DMS79 treated with DMSO at 0.1 percent for 48 hours (cell line): ENCODE measurements at regions not wholly inside any gene's neighbourhood (a gene's known extent, or its start where the extent isn't known, plus 50 kb on each side); places are given as distances from the start of the nearest gene placed in this dataset.

Experiments used
- DNase-seq: peaks from one replicate; lab custom pipeline; 2025; lab: John Stamatoyannopoulos, UW

DNA sequence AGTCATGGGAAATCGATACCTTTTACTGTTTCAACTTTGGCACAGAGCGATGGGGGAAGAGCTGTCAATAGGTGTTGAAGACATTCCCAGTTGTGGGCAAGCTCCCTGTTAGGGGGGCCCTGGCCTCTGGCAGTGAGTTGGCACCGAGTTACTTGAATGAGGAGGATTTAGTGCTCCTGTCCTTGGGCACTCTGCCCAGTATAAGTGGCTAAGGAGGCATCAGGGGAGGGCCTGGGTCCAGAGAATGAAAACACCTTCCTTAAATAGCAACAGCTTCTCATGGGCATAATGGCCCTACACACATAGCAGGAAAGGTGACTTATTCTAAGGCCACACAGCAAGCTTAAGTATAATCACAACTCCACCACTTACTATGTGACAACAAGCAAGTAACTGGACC is 664.4 kb downstream of the PTPRU start:
- peak; percentile 87 for DNase-seq

DNA sequence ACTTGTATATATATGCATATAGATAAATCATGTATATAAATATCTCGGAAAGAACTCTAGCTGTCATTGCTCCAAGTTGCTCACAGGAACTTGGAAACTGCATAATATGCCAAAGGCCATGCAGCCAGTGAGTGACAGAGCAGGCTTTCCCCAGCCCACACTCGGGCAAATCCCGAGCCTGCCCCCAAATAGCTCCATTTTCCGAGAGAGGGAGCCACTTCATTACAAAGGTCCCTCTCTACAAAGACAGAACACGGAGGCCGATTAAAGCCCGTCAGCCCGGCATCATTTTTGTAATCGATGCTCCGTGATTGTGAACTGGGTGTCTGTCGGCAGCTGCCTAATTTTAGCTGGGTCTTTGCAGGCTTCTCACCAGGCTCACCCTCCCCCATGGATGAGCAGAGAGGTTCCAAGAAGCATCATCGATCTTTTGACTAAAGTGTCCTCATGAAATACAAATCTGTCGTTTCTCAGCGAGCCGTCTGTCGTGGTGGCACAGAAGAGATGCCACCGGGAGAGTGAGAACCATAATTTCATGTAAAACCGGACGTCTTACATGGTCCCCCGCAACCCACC is 663.9 kb downstream of the PTPRU start:
- no peak for DNase-seq

DNA sequence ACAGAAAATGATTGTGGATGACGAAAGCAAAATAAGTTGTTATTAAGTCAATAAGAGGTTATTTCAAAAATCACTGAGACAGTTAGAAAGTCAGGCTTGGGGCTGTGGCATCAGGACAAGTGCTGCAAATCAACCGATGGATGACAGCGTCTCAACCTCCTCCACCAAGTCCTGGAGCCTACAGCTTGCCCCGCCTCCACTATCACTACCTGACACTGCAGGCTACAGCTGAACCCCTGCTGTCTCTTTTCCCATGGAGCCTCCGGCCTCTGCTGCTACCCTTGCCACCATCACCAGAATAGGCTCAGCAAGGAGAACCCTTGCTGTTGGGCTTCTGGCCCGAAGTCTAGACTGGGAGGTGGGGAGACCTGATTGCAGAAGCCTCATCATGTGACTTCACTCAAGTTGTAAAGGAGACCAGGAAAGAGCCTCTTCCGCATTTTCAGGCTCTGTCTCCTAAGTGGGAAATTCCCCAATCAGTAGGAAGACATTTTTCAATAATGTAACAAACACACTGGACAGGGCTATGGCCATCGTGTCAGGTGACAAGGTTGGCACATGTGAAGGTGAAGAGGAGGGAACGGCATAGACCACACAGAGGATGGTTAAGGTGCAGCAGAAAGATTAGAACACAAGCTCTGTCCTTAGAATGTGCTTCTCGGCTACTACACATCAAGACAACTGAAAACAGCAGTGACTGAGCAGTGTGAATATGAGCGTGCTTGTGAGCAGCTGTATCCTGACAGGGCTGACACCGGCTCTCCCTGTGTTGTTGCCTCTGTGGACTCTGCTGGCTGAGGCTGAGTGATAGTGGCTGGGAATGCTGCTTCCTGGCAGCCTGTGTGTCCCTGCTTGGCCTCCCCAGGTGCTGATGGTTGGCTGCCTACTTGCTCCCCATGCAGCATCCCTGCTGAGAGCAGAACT is 660.7 kb downstream of the PTPRU start:
- DNase-seq = no peak

DNA sequence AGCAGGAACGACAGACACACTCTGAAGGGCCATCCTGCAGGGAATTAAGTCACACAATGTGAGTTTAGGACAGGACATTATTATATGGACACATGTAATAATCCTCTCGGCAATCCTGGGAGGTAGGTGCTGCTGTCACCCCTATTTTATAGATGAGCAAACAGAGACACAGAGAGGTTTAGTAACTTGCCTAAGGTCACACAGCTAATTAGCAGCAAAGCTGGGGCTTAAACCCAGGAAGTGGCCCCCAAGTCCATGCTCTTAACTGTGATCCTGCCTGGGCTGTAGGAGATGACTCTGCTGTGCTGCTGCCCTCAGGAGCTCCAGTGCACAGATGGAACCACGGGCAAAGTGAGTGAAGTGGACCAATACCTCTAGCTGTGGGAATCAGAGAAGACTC is 660.0 kb downstream of the PTPRU start:
- DNase-seq = no peak

DNA sequence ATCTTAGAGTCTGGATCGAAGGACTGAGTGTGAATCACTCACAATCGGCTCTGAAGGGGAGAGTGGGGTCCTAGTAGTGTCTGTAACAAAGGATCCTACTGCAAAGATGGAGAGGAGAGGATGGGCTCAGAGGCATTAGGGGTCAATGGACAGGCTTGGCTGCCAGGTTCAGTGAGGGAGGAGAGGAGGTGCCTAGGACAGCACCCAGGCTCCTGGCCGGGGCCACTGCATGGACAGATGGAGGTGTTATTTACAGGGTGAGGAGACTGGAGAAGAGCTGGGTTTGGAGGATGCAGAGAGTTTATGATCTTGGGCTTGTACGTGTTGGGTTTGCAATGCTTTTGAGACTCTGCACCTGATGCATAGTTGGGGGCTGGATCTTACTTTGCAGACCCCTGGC is 658.9 kb downstream of the PTPRU start:
- no peak for DNase-seq

DNA sequence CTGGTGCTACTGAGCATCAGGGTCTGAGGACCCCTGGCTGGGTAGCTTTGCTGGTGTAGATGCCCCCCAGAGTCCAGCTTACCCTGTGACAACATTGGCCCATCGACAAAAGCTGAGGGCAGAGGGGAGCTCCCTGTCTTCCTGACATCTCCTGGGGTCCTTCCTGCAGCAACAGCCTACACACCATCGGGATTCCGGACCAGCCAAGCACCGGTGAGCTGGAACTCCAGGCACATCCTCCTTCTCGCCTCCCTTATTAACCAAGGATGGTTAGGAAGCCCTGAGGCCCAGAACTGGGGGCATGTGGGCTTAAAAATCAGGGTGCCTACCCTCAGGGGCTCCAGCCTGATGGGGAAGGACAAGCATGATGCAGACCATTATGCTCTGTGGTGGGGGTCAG is 658.0 kb downstream of the PTPRU start:
- DNase-seq = no peak

DNA sequence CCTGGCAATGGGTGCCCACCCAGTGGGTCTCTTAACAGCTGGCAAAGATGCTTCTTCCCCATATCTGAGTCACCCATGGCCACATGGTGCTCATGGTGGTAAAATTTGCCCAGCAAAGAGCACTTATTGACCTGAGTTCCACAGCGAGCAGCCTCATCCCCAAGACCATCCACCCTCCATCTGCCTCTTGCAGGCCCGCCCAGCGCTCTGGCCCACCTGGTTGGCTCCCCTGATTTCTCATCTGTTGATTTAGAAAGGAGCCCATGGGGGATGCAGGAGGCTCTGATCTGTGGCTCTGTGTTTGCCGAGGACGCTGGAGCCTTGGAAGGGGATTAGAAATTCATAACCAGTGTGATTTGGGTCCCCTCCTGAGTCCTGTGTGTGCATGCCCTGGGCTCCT is 657.5 kb downstream of the PTPRU start:
- DNase-seq = no peak

DNA sequence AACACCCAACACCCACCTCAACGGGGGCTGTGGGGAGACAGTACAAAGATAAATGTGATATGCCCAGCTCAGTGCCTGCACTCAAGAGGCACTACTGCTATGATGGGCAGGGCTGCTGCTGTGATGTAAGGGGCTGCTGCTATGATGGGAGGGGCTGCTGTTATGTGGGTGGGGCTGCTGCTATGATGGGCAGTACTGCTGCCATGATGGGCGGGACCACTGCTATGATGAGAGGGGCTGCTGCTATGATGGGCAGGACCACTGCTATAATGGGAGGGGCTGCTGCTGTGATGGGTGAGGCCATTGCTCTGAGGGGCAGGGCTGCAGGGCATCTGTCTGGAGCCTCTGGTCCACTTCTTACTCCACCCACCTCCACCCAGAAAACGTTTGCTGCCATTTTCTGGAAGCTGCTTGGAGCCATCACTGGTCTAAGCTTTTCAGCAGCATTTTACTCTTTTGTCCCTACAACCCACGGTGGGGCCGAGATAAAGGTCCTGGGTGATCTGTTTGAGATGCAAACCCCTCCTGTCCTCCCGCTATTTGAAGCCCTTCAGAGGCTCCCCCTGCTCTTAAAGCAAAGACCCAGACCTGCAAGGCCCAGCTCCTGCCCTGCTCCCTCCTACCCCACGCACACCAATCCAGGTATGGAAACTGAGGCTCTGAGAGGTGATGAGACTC is 656.9 kb downstream of the PTPRU start:
- DNase-seq = no peak

DNA sequence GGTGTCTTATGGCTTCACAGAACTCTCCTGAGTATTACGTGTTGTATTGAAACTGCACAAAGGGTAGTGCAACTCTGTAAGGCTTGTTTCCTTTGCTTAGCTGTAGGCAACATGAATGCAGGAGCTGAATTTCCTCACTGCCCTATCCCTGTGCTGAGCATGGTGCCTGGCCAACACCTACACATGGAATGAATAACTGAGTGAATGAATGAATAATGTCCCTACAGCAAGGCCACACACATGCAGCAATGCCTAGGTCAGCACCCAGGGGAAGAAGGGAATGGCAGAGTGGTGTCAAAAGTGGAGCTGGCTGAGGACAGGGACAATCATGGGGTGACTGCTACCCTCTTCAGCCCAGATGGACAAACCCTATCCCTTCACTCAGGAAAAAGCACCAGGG is 655.9 kb downstream of the PTPRU start:
- no peak for DNase-seq

DNA sequence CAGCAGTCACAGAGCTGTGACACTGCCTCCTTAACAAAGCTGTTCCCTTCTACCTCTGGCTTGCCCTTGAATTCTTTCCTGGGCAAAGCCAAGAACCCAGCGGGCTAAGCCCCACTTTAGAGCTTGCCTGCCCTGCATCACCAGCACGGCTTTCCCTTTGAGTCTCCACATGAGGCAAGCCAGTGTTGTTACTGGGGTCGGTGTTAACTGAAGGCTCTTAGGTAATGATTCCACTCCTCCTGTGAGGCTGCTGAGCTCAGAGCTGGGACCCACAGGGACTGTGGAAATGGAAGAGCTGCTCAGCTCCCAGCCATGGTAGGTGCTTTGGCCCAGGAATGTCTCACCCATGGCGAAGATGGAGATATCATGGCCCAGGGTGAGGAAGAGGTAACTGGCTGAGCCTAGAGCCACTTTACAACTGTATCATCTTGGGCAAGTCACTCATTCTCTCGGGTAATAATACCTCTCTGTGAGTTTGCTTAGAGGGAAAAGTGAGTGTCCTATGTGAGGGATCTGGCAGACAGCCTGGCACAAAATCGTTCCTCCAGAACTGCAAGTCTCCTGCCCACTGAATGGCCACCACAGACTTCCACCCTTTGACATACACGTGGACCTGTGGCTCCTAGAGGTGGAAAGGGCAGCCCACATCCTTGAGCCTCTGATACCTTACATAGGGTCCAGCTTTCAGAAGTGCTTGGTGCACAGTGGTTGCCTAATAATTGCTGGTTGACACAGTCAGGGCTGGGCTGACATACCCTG is 654.1 kb downstream of the PTPRU start:
- no peak for DNase-seq

DNA sequence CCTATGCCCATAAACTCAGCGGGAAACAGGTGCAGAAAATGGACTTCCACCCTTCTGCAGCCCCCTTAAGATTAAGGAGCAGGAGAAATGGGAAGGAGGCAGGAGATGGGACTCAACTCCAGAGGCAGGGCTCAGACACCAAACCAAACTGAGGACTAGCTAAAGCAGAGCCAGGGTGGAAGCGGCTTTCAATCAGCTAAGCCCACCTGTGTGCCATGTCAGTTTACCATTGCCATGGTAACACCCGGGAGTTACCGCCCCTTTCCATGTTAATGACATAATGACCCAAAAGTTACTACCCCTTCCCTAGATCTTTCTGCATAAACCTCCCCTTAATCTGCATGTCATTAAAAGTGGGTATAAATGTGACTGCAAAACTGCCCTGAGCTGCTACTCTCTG is 653.5 kb downstream of the PTPRU start:
- DNase-seq = no peak

DNA sequence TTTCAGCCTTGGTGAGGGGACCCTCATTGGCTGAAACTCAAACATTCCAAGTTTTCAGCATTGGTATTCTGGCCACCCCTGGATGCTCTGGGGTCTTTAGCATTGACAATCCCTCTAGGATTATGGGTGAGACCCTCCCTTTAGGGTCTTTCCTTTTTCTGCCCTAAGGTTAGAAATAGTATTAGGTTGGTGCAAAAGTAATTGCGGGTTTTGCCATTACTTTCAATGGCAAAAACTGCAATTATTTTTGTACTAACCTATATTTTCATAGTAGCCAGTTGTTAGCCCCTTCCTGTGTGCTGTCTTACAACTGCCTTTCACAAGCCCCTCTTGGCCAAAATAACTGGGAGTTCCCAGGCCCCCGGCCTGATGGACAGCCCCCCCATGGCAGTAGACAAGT is 648.4 kb downstream of the PTPRU start:
- DNase-seq = no peak

DNA sequence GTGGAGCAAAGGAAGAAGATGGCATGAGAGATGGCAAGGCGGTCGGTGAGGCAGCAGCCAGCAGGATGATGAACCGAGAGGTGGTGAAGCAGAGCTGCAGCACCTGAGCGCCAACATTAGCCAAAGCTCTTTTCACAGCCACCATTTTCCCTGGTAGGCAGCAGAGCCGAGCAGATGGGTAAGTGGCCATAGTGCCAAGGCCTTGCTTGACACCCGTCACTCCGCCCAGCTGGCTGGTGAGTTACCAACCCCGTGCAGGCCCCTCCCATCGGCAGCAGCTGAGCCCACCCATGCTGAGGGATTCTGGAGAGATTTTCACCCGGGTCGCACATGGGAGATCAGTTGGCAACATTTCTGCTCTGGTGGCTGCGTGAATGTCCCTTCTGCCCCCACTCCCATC is 647.7 kb downstream of the PTPRU start:
- DNase-seq = no peak

DNA sequence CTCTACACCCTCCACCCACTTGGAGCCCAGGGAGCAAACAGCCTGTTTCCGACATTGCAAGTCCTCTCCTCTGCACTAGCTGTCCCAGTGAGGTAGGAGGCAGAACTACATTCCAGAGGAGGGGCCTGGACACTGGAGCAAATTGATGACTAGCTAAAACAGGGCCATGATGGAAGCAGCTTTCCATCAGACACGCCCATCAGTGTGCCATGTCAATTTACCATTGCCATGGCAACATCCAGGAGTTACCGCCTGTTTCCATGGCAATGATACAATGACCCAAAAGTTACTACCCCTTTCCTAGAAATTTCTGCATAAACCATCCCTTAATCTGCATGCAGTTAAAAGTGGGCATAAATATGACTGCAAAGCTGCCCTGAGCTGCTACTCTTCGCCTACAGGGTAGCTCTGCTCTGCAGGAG is 647.1 kb downstream of the PTPRU start:
- DNase-seq = no peak

DNA sequence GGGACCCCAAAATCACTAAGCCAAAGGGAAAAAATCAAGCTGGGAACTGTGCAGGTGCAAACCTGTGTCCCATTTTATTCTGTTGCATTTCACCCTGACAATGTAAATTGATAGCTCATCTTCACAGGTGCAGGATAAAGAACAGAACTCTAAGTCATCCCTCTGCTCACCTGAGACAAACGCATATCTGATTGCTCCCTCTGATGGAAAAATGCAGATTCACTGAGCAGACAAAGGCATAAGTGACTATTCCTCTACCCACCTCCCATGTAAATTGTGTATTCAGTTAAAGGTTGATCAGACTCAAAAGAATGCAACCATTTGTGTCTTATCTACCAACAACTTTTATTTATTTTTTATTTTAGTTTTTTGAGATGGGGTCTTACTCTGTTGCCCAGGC is 644.2 kb downstream of the PTPRU start:
- DNase-seq = peak; percentile 10

DNA sequence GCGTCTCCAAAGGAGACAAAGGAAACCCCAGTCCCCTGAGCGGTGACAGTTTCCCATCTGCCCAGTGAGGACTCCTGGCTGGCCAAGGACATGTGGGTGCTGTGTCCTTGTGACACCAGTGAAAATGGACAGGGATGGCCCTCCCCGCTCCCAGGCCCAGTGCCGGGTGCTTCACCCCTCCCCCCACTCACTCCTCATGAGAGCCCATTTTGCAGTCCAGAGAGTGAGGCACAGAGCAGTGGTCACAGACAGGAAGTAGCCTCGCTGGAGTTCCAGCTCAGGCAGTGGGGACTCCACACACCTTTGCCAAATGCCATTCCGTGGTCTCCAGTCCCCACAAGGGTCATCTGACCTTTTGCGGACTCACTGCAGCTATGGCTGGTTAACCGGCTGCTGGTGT is 642.9 kb downstream of the PTPRU start:
- DNase-seq = no peak

DNA sequence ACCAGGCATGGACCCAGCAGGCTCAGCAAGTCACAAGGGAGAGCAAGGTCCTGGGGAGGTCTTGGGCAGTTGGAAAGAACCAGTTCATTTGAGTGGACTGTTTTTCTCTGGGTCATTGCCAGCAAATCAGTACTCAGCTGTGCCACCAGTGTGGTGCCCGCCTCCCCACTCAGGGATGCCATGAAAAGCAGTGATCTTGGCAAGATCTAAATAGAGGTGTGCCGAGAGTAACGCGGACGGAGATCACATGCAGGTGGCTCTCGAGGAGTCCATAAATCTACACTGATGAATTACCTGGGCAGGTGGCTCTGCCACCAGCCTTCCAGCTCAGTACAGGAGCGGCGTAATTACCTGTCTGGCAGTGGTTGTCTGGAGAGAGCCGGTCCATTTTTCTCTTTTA is 642.2 kb downstream of the PTPRU start:
- peak; percentile 97 for DNase-seq

DNA sequence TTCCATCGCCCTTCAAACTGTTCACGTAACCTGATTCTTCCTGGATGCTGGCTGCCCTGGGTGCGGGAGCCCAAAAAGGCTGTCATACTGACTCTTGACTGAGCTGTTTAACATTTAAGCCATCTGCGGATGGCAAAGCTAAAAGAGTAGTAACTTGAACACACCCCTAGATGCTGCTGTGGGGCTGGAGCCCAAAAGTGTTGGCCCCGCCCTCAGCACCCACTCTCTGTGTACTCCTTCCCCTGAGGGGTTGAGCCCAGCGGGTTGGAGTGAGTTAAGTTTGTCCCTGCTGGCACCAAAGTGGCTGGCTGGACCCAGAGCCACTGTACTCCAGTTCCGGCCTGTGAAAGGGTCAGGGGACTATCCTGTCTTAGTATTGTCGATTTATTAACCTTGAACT is 640.6 kb downstream of the PTPRU start:
- peak; percentile 65 for DNase-seq

DNA sequence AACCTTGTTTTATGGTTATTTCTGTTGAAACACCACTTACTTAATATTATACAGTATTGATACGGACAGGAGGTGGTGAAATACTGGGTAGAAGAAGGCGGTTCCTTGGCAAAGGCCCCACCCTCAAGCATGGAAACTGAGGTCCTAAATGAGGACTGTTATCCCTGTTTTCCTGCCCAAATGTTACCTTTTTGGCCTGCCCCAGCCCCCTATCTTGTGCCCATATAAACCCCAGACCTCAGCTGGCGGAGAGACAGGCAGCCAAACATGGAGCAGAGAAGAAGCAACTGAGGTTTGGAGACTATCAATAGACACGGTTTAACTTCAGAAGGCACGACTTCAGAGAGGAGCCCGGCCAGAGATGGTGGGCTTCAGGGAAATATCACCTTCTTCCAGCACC is 640.1 kb downstream of the PTPRU start:
- no peak for DNase-seq

DNA sequence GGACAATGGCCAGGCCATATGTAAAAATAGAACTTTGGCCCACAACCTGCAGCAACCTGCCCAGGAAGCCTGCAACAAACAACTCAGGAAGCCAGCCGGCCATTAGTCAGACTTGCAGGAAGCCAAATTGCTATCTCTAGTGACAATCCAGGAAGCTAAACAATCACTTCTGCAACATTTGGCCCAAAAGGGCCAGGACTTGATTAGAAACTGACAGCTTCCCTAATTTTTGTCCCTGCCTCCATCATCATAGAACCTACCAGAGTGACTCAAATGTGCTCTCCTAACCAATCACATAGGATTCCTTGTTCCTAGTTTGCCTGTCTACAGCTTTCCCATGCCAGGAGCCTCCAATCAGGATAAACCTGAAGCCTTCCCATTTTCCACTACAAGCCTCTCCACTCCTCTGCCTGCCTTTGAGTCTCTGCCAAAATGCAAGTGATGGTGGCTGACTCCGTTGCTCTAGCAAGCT is 639.3 kb downstream of the PTPRU start:
- peak; percentile 93 for DNase-seq

DNA sequence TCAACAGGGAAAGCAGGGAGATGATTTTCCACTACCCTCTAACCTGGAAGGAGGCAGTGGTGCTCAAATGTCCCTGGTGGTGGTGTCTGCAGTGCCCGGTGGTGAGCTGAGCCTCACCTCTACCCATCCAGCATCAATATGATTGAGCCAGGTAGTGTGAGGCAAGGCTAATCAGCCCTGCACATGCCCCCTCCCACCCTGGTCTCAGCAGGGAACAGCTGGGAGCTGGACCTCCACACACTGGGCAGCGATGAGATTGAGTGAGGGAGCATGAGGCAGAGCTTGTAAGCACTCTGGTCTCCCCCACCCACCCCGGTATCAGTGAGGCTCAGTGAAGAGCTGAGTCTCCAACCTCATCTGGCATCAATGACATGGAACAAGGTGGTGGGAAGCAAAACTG is 634.3 kb downstream of the PTPRU start:
- no peak for DNase-seq

DNA sequence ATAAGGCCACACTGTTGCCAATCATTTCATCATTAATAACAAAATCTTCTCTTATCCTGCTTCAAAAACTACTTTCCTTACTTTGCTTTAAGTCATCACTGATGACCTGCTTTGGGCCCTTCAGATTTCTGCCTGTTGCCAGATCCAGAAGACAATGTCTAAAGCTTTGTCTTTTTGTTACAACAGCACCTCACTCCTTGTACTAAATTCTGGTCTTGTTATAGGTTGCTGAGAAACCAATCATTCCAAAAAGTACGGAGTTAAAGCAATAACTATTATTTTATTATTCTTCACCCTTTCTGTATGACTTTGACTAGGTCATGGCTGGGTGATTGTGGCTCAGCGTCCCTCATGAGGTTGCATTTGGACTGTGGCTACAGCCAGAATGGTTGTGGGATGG is 633.5 kb downstream of the PTPRU start:
- DNase-seq = no peak
